HepG2 (cell line): ENCODE measurements at regions not wholly inside any gene's neighbourhood (a gene's known extent, or its start where the extent isn't known, plus 50 kb on each side); places are given as distances from the start of the nearest gene placed in this dataset.

ENCODE experiments used
- ATAC-seq: fragments of 200-7000 bp; cut with Tn5 transposase; 3 replicates; pipeline ENCODE4 v1.9.1; 2020; ENCODE audit warnings: mild to moderate bottlenecking, moderate library complexity
- BruUV-seq: library from RNA; stranded (reverse); fragments of 400-500 nt; replicated peaks from 2 replicates; lab custom pipeline; 2021; lab: Mats Ljungman, UMichigan
- CTCF ChIA-PET: fragments of 300-600 bp; formaldehyde crosslinking; extraction: SDS; loops from one replicate; lab custom pipeline; 2021; ENCODE audit warnings: low total read pairs, inconsistent platforms, low intra/inter-chr PET ratio; lab: Yijun Ruan, JAX
- POLR2A ChIA-PET: fragments of 350-600 bp; sonication (Branson Sonifier 250); formaldehyde crosslinking; loops from one replicate; lab custom pipeline; 2020; ENCODE audit warnings: antibody characterized with exemption, inconsistent platforms; lab: Yijun Ruan, JAX
- DNase-seq: peaks from one replicate; pipeline ENCODE4 v3.0.0-alpha.2; 2015; ENCODE audit warnings: low spot score
- FAIRE-seq: peaks from 3 replicates; lab custom pipeline; 2011; peaks lifted over from hg19 to GRCh38; lab: Jason Lieb, UNC
- H2AFZ ChIP-seq: one replicate; pipeline ENCODE4 v1.6.1; 2011; ENCODE audit warnings: low read length, inconsistent platforms
- H3K27ac ChIP-seq: fragments of 300-600 bp; 3 replicates; pipeline ENCODE4 v1.8.0; 2011; ENCODE audit warnings: mixed run types, mild to moderate bottlenecking, mixed read lengths, low read length, inconsistent platforms; ENCODE audit not compliant: insufficient read depth; ENCODE audit errors: extremely low read length
- H3K27me3 ChIP-seq, 2 experiments: fragments of 200-600 bp in 1 of 2; 2 replicates in 1 of 2; 3 replicates in 1 of 2; pipeline versions ENCODE4 v1.6.0 to v1.8.0; 2011; ENCODE audit warnings: low read length in 2 of 2, mild to moderate bottlenecking in 2 of 2, moderate library complexity in 2 of 2, inconsistent platforms in 1 of 2; ENCODE audit not compliant: insufficient read depth in 2 of 2, control insufficient read depth in 1 of 2
- H3K36me3 ChIP-seq, 2 experiments: fragments of 200-600 bp in 1 of 2; replicated peaks in 1 of 2; 2 replicates in 1 of 2; 3 replicates in 1 of 2; pipeline versions ENCODE4 v1.5.1 to v1.8.0; 2011; ENCODE audit warnings: low read length in 2 of 2, inconsistent platforms in 1 of 2; ENCODE audit not compliant: insufficient read depth in 2 of 2, control insufficient read depth in 1 of 2
- H3K4me1 ChIP-seq: 2 replicates; pipeline ENCODE4 v1.5.1; 2012; ENCODE audit warnings: low read length, inconsistent platforms; ENCODE audit not compliant: insufficient read depth
- H3K4me2 ChIP-seq: 2 replicates; pipeline ENCODE4 v1.6.0; 2011; ENCODE audit warnings: low read depth, low read length, inconsistent platforms
- H3K4me3 ChIP-seq, 3 experiments: fragments of 200-600 bp in 1 of 3; sonication (generic), shearing (Covaris generic) in 1 of 3; replicated peaks in 1 of 3; 2 replicates each; pipeline ENCODE4 v1.5.1; 2011 to 2016; ENCODE audit warnings: low read length in 3 of 3, inconsistent platforms in 2 of 3, low read depth in 2 of 3, mild to moderate bottlenecking in 2 of 3, control low read depth in 1 of 3, mixed read lengths in 1 of 3; ENCODE audit not compliant: insufficient read depth in 1 of 3
- H3K79me2 ChIP-seq: one replicate; pipeline ENCODE4 v1.6.1; 2011; ENCODE audit warnings: low read length, inconsistent platforms; ENCODE audit not compliant: insufficient read depth
- H3K9ac ChIP-seq: 2 replicates; pipeline ENCODE4 v1.6.0; 2011; ENCODE audit warnings: mild to moderate bottlenecking, low read depth, low read length, inconsistent platforms; ENCODE audit not compliant: insufficient read depth
- H3K9me3 ChIP-seq: 2 replicates; pipeline ENCODE4 v1.5.1; 2012; ENCODE audit warnings: mild to moderate bottlenecking, low read length
- H4K20me1 ChIP-seq: 2 replicates; pipeline ENCODE4 v1.6.0; 2011; ENCODE audit warnings: inconsistent platforms, mild to moderate bottlenecking, low read length, moderate library complexity; ENCODE audit not compliant: insufficient read depth
- AHR ChIP-seq: IDR thresholded peaks from 2 replicates; pipeline ENCODE4 v1.6.1; 2018; ENCODE audit warnings: missing genetic modification reagents, missing compliant biosample characterization
- ARID5B ChIP-seq: IDR thresholded peaks from 2 replicates; pipeline ENCODE4 v1.4.0; 2020; ENCODE audit warnings: mild to moderate bottlenecking, missing genetic modification reagents
- ZNF784 ChIP-seq: sonication (generic); formaldehyde crosslinking; IDR thresholded peaks from 2 replicates; pipeline ENCODE4 v1.5.1; 2020; ENCODE audit warnings: missing genetic modification reagents, mild to moderate bottlenecking, borderline replicate concordance
- WGBS: methylation state at CpG from one replicate; pipeline ENCODE4 v1.1.6; 2017; ENCODE audit warnings: low lambda C conversion rate; 5-methylcytosine and 5-hydroxymethylcytosine counted together
- in situ Hi-C: cut with HindIII; loops from 2 replicates; pipeline ENCODE4 v1.10.0; 2017; ENCODE audit warnings: low pct_unique_long_range_greater_than_20kb; ENCODE audit not compliant: extremely low pct_ligation_motif_present
- intact Hi-C: fragments of 100-400 bp; cut with micrococcal nuclease; formaldehyde crosslinking; loops from one replicate; pipeline ENCODE4 v1.10.0; 2022; ENCODE audit not compliant: unreplicated experiment

DNA sequence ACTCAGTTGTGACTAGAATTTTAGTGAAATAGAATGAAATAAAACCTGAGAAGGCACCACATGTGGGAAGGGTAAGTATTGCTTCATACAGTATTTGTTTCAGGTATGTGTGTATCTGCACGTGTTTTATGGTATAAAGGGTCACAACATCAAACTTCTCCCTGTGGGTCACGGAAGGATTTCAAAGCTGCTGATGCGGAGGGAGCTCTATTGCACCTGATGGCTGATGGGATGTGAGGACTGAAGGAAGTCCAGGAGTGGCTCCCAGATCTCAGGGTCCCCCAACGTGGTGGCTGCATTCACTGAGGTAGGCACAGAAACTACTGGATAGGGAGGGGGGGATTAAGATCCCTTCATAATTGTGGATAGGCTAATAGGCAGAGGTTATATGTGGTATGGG, 159.7 kb downstream of the PJA2 start (continued):
- TF ChIP-seq ARID5B (CRISPR knock-in tag), result no peak

DNA sequence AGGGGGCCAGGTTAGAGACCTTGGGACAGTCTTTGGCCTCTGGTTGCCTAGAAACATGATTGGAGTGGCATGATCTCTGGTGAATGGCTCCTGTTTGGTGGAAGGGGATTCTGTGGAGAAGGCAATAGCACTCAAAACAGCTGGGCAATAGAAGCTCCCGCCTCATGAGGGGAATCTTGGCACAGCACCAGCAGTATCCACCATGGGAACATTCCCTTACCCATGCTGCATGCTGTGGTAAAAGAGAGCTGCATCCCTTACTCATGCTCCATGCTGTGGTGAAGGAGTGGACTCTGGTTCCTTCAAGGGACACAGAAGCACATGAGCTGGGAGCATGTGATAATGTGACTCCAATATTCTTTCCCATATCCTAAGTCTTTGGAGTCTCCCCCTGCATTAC, 160.6 kb downstream of the PJA2 start:
- Histone ChIP-seq H3K9me3 (peaks cover 20% of the 10 kb centered on the region), H3K27me3 (no peaks in the 10 kb centered on the region; a peak in 2 of 5 replicates), H3K4me1 (no peaks in the 10 kb centered on the region), H3K36me3 (no peaks in the 10 kb centered on the region), H3K9ac (no peak overlapping the region), H3K4me2 (no peak overlapping the region), H4K20me1 (no peaks in the 10 kb centered on the region), H3K4me3 (no peak overlapping the region), H3K27ac (no peak overlapping the region), H2AFZ (no peak overlapping the region), H3K79me2 (no peaks in the 10 kb centered on the region)
- DNase-seq (no peak), ATAC-seq (no peak), FAIRE-seq (no peak)
- BruUV-seq, result no TSS peak
- no peak for TF ChIP-seq AHR (CRISPR knock-in tag)
- TF ChIP-seq ZNF784, result no peak
- POLR2A ChIA-PET, result no interaction called here
- in situ Hi-C loops, result no loop called here
- WGBS, result no CpG with 5 or more reads among the region's 1 CpG
- CTCF ChIA-PET, result no interaction called here
- intact Hi-C loops, result no loop called here
